Activated CD4-positive, alpha-beta T cell treated with anti-CD3 and anti-CD28 coated beads, Interleukin-2, Interleukin-6, amounts not matched to agents 100 ng/mL and 50 ng/mL, durations not matched to agents 16 hours and 8 hours (primary cell): ENCODE measurements at regions not wholly inside any gene's neighbourhood (a gene's known extent, or its start where the extent isn't known, plus 50 kb on each side); places are given as distances from the start of the nearest gene placed in this dataset.

Source experiments
- DNase-seq: peaks from one replicate; pipeline ENCODE4 v3.0.0-alpha.2; 2020

DNA sequence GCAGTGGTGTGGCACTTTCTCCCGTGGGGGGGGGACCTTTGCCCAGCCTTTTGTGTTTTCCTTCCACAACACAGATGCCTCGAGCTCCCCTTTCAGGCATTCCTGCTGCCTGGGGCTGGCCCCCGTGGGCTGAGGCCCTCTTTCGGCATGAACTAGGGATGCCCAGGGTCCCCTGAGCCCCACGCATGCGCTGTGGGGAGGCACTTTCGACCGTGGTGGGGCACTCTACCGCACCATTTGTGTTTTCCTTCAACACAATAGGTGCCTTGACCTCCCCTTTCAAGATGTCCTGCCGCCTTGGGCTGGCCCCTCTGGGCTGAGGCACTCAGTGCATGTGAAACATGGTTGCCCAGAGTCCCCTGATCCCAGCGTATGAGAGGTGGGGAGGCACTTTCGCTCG, 363.7 kb downstream of the ALG10 start:
- no peak for DNase-seq

DNA sequence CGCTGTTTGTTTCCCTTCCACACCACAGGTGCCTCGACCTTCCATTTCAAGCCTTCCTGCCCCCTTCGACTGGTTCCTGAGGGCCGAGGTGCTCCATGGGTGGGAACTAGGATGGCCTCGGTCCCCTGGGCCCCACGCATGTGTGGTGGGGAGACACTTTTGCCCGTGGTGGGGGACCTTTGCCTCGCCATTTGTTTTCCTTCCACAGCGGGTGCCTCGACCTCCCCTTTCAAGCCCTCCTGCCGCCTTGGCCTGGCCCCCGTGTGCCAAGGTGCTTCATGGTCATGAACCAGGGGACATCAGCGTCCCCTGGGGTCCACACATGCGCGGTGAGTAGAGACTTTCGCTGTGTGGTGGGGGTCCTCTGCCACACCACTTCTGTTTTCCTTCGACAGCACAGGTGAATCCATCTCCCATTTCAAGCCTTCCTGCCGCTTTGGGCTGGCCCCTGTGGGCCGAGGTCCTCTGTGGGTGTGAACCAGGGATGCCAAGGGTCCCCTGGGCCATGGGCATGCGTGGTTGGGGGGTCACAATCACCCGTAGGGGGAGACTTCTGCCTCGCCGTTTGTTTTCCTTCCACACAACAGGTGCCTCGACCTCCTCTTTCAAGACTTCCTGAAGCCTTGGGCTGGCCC, 364.4 kb downstream of the ALG10 start:
- no peak for DNase-seq

DNA sequence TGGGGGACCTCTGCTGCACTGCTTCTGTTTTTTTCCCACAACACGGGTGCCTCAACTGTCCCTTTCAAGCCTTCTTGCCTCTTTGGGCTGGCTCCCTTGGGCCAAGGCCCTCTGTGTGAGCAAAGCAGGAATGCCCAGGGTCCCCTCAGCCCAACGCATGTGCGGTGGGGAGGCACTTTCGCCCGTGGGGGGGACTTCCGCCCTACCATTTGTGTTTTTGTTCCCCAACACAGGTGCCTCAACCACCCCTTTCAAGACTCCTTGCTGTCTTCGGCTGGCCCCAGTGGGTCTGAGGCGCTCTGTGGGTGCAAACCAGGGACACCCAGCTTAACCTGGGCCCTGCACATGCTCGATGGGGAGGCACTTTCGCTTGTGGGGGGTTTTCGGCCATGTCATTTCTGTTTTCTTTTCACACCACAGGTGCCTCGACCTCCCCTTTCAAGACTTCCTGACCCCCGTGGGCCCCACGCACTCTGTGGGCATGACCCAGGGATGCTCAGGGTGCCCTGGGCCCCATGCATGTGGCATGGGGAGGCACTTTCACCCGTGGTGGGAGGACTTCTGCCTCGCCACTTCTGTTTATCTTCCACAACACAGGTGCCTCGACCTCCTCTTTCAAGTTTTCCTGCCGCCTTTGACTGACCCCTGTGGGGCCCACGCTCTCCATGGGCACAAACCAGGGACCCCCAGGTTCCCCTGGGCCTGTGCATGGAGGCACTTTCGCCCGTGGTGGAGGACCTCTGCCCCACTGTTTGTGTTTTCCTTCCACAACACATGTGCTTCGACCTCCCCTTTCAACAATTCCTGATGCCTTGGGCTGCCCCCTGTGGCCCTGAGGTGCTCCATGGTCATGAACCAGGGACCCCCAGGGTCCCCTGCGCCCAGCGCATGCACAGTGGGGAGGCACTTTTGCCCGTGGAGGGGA, 365.7 kb downstream of the ALG10 start:
- DNase-seq = no peak

DNA sequence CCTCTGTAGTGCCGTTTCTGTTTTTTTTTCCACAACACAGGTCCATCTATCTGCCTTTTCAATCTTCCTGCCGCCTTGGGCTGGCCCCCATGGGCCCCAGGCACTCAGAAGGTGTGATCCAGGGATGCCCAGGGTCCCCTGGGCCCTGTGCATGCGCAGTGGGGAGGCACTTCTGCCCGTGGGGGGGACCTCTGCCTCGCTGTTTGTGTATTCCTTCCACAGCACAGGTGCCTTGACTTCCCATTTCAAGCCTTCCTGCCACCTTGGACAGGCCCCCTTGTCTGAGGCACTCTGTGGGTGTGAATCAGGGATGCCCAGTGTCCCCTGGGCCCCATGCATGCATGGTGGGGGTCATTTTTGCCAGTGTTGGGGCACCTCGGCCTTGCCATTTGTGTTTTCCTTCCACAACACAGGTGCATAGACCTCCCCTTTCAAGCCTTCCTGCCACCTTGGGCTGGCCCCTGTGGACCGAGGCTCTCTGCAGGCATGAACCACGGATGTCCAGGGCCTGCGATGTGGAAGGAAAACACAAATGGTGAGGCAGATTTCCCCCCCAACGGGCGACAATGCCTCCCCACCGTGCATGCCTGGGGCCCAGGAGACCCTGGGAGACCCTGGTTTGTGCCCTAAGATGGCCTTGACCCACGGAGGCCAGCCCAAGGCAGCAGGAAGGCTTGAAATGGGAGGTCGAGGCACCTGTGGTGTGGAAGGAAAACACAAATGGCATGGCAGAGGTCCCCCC, 366.5 kb downstream of the ALG10 start:
- DNase-seq = no peak

DNA sequence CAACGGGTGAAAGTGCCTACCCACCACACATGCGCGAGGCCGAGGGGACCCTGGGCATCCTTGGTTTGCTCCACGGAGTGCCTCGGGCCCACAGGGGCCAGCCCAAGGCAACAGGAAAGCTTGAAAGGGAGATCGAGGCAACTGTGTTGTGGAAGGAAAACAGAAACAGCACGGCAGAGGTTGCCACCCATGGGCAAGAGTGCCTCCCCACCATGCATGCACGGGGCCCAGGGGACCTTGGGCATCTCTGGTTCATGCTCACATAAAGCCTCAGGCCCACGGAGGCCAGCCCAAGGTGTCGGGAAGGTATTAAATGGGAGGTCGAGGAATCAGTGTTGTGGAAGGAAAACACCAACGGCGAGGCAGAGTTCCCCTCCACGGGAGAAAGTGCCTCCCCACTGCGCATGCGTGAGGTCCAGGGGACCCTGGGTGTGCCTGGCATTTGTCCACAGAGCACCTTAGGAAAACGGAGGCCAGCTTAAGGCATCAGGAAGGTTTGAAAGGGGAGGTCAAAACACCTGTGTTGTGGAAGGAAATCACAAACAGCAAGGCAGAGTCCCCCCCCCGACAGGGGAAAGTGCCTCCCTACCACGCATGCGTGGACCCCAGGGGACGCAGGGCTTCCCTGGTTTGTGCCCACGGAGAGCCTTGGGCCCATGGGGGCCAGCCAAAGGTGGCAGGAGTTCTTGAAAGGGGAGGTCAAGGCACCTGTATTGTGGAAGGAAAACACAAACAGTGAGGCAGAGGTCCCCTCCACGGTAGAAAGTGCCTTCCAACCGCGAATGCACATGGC, 367.3 kb downstream of the ALG10 start:
- DNase-seq = no peak

DNA sequence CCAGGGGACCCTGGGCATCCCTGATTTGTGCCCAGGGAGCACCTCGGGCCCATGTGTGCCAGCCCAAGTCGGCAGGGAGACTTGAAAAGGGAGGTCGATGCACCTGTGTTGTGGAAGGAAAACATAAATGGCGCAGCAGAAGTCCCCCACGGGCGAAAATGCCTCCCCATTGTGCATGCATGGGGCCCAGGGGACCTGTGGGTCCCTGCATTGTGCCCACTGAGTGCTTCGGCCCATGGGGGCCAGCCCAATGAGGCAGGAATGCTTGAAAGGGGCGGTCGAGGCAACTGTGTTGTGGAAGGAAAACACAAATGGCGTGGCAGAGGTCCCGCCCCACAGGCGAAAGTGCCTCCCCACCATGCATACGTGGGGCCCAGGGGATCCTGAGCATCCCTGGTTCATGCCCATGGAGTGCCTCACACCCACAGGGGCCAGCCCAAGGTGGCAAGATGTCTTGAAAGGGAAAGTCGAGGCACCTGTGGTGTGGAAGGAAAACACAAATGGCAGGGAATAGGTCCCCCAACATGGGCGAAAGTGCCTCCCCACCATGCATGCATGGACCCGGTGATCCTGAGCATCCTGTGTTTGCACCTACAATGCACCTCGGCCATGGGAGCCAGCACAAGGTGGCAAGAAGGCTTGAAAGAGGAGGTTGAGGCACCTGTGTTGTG, 368.0 kb downstream of the ALG10 start:
- no peak for DNase-seq

DNA sequence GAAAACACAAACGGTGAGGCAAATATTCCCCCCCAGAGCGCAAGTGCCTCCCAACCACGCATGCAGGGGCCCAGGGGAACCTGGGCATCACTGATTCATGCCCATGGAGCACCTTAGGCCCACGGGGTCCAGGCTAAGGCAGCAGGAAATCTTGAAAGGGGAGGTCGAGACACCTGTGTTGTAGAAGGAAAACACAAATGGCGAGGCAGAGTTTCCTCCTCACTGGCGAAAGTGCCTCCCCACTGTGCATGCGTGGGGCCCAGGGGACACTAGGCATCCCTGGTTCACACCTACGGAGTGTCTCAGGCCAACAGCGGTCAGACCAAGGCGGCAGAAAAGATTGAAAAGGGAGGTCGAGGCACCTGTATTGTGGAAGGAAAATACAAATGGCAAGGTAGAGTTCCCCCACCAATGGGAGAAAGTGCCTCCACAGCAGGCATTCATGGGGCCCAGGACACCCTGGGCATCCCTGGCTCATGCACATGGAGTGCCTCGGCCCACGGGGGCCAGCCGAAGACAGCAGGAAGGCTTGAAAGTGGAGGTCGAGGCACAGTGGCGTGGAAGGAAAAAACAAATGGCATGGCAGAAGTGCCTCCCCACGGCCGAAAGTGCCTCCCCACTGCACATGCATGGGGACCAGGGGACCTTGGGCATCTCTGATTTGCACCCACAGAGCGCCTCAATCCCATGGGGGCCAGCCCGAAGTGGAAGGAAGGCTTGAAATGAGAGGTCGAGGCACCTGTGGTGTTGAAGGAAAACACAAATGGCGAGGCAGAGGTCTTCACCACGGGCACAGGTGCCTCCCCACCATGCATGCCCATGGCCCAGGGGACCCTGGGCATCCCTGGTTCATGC, 368.8 kb downstream of the ALG10 start:
- no peak for DNase-seq

DNA sequence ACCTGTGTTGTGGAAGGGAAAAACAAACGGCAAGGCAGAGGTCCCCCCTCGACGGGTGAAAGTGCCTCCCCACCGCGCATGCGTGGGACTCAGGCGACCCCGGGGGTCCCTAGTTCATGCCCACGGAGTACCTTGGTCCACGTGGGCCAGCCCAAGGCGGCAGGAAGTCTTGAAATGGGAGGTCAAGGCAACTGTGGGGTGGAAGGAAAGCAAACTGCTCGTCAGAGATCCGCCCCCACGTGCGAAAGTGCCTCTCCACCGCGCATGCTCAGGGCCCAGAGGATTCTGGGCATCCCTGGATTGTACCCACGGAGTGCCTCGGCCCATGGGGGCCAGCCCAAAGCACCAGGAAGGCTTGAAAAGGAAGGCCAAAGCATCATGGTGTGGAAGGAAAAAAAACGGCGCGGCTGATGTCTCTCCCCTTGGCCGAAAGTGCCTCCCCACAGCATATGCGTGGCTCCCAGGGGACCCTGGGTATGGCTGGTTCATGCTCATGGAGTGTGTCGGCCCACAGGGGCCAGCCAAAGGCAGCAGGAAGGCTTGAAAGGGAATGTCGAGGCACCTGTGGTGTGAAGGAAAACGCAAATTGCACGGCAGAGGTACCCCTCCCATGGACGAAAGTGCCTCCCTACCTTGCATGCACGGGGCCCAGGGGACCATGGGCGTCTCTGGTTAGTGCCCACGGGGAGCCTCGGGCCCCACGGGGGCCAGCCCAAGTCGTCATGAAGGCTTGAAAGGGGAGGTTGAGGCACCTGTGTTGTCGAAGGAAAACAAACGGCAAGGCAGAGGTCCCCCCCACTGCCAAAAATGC, 369.7 kb downstream of the ALG10 start:
- DNase-seq = no peak

DNA sequence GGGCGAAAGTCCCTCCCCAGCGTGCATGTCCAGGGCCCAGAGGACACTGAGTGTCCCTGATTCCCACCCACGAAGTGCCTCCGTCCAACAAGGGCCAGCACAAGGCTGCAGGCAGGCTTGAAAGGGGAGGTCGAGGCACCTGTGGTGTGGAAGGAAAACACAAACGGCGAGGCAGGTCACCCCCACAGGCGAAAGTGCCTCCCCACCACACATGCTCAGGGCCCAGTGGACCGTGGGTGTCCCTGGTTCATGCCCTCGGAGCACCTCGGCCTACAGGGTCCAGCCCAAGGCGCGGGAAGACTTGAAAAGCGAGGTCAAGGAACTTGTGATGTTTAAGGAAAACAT, 370.4 kb downstream of the ALG10 start:
- no peak for DNase-seq

DNA sequence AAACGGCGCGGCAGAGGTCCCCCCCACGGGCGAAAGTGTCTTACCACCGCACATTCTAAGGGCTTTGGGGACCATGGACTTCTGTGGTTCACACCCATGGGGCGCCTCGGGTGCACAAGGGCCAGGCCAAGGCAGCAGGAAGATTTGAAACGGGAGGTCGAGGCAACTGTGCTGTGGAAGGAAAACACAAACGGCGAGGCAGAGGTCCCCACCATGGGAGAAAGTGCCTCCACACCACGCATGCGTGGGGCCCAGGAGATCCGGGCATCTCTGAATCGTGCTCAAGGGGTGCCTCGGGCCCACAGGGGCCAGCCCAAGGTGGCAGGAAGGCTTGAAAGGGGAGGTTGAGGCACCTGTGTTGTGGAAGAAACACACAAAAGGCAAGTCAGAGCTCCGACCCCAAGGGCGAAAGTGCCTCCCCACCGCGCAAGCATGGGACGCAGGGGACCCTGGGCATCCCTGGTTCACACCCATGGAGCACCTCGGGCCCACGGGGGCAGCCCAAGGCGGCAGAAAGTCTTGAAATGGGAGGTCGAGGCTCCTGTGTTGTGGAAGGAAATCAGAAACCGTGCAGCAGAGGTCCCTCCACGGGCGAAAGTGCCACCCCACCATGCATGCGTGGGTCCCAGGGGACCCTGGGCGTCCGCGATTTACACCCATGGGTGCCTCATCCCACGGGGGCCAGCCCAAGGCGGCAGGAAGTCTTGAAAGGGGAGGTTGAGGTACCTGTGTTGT, 371.0 kb downstream of the ALG10 start:
- DNase-seq = no peak

DNA sequence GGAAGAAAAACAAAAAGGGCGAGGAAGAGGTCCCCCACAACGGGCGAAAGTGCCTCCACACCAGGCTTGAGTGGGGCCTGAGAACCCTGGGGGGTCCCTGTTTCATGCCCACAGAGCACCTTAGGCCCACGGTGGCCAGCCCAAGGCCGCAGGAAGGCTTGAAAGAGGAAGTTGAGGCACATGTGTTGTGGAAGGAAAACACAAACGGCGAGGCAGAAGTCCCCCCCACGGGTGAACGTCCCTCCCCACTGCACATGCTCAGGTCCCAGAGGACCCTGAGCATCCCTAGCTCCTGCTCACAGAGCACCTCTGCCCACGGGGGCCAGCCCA, 371.5 kb downstream of the ALG10 start:
- DNase-seq = no peak

DNA sequence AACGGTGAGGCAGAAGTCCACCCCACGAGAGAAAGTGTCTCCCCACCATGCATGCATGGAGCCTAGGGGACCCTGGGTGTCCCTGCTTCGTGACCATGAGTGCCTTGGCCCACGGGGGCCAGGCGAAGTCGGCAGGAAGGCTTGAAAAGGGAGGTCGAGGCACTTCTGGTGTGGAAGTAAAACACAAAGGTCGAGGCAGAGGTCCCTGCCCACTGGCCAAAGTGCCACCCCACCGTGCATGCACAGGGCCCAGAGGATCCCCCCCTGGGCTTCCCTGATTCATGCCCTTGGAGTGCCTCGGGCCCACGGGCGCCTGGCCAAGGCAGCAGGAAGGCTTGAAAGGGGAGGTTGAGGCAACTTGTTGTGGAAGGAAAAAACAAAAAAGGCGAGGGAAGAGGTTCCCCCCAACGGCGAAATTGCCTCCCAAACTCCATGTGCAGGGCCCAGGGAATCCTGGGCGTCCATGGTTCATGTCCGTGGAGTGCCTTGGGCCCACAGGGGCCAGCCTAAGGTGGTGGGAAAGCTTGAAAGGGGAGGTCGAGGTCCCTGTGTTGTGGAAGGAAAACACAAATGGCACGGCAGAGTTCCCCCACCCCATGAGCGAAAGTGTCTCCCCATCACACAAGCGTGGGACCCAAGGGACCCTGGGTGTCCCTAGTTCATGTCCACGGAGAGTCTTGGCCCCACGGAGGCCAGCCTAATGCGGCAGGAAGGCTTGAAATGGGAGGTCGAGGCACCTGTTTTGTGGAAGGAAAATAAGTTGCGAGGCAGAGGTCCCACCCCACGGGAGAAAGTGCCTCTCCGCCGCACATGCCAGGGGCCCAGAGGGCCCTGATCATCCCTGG, 372.1 kb downstream of the ALG10 start:
- DNase-seq = no peak

DNA sequence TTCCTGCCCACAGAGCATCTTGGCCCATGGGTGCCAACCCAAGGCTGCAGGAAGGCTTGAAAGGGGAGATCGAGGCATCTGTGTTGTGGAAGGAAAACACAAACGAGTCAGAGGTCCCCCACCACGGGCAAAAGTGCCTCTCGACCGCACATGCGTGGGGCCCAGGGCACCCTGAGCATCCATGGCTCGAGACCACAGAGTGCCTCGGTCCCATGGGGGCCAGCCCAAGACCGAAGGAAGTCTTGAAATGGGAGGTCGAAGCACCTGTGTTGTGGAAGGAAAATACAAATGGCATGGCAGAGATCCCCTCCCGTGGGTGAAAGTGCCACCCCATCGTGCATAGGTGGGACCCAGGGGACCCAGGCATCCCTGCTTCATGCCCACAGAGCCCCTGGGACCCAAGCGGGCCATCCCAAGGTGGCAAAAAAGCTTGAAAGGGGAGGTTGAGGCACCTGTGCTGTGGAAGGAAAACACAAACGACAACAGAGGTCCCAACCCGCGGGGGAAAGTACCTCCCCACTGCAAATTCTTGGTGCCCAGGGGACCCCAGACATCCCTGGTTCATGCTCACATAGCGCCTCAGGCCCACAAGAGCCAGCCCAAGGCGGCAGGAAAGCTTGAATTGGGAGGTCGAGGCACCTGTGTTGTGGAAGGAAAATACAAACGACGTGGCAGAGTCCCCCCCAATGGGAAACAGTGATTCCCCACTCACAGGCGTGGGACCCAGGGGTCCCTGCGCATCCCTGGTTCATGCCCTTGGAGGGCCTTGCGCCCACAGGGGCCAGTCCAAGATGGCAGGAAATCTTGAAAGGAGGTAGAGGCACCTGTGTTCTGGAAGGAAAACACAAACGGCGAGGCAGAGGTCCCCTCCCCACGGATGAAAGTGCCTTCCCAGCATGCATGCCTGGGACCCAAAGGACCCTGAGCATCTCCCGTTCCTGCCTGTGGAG, 373.0 kb downstream of the ALG10 start:
- DNase-seq = no peak

DNA sequence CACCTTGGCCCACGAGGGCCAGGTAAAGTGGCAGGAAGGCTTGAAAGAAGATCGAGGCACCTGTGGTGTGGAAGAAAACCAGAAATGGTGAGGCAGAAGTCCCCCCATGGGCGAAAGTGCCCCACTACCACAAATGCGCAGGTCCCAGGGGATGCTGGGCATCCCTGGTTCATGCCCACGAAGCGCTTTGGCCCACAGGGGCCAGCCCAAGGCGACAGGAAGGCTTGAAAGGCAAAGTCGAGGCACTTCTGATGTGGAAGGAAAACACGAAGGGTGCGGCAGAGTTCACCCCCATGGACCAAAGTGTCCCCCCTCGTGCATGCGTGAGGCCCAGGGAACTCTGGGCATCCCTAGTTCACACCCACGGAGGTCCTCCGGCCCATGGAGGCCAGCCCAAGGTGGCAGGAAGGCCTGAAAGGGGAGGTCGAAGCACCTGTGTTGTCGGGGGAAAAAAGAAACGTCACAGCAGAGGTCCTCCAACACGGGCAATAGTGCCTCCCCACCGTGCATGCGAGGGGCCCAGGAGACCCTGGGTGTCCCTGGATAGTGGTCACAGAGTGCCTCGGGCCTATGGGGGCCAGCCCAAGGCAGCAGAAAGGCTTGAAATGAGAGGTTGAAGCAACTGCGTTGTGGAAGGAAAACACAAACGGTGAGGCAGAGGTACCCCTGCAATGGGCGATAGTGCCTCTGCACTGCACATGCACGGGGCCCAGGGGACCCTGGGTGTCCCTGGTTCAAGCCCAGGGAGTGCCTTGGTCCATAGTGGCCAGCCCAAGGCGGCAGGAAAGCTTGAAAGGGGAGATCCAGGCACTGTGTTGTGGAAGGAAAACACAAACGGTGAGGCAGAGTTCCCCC, 373.9 kb downstream of the ALG10 start:
- no peak for DNase-seq

DNA sequence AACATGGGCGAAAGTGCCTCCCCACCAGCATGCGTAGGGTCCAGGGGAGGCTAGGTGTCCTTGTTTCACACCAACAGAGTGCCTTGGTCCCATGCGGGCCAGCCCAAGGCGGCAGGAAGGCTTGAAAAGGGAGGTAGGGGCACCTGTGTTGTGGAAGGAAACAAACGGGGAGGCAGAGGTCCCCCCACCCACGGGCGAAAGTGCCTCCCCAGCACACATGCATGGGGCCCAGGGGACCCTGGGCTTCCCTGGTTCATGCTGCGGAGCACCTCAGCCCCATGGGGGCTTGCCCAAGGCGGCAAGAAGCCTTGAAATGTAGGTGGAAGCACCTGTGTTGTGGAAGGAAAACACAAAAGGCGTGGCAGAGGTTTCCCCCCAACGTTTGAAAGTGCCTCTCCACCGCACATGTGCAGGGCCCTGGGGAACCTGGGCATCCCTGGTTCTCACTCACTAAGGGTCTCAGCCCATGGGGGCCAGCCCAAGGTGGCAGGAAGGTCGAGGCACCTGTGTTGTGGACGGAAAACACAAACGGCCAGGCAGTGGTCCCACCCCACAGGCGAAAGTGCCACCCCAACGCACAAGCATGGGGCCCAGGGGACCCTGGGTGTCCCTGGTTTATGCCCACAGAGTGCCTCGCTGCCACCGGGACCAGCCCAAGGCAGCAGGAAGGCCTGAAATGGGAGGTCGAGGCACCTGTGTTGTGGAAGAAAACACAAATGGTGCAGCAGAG, 374.7 kb downstream of the ALG10 start:
- DNase-seq = no peak
